ENCODE measurements at regions not wholly inside any gene's neighbourhood (a gene's known extent, or its start where the extent isn't known, plus 50 kb on each side); places are given as distances from the start of the nearest gene placed in this dataset.

- no peak overlapping the region for H3K27ac Mint-ChIP-seq
- CTCF ChIA-PET = interaction anchor here (1.7 kb wide), 1 partner anchor 292 kb away, joined by 11 read pairs; no protein-coding TSS in a partner anchor
- DNase-seq = no peak
- peaks cover 2% of the 10 kb centered on the region for H3K4me1 Mint-ChIP-seq
- POLR2A ChIA-PET = no interaction called here
- no peak overlapping the region for H3K4me3 Mint-ChIP-seq
- H3K36me3 Mint-ChIP-seq (ENCODE audit: low read depth) = no peaks in the 10 kb centered on the region
- peaks cover 20% of the 10 kb centered on the region for H3K27me3 Mint-ChIP-seq
- no peaks in the 10 kb centered on the region for H3K9me3 Mint-ChIP-seq
Measured at GRCh38 chr3:56994391-56994790, 66.1 kb upstream of the SPATA12 start.

- H3K4me3 Mint-ChIP-seq = no peak overlapping the region
- CTCF ChIA-PET = interaction anchor here (0.9 to 8.9 kb wide), 8 partner anchors 10 to 288 kb away, joined by 3 to 182 read pairs (median 6); partner anchors contain the start of gene ARHGEF3
- DNase-seq = no peak
- H3K27ac Mint-ChIP-seq = no peak overlapping the region
- H3K4me1 Mint-ChIP-seq = peaks cover 13% of the 10 kb centered on the region
- no peaks in the 10 kb centered on the region for H3K36me3 Mint-ChIP-seq (ENCODE audit: low read depth)
- peaks cover 20% of the 10 kb centered on the region for H3K27me3 Mint-ChIP-seq
- POLR2A ChIA-PET = interaction anchor here (0.7 to 5.1 kb wide), 3 partner anchors 190 to 295 kb away, joined by 3 to 30 read pairs (median 4); partner anchors contain the start of gene ARHGEF3
- H3K9me3 Mint-ChIP-seq = no peaks in the 10 kb centered on the region
Measured at GRCh38 chr3:56990641-56991015, 69.8 kb upstream of the SPATA12 start.

GRCh38 chr3:56989977-56990640, 70.4 kb upstream of the SPATA12 start:
- no peaks in the 10 kb centered on the region for H3K36me3 Mint-ChIP-seq (ENCODE audit: low read depth)
- no peaks in the 10 kb centered on the region for H3K9me3 Mint-ChIP-seq
- no peak overlapping the region for H3K4me3 Mint-ChIP-seq
- peaks cover 14% of the 10 kb centered on the region for H3K4me1 Mint-ChIP-seq
- CTCF ChIA-PET = interaction anchor here (0.9 to 8.9 kb wide), 16 partner anchors 9 to 287 kb away, joined by 3 to 182 read pairs (median 6); partner anchors contain the start of gene ARHGEF3
- POLR2A ChIA-PET = interaction anchor here (0.7 to 5.1 kb wide), 3 partner anchors 189 to 294 kb away, joined by 3 to 30 read pairs (median 4); partner anchors contain the start of gene ARHGEF3
- H3K27ac Mint-ChIP-seq = no peak overlapping the region
- DNase-seq = no peak
- H3K27me3 Mint-ChIP-seq = peaks cover 18% of the 10 kb centered on the region

GRCh38 chr3:56989169-56989976, 71.1 kb upstream of the SPATA12 start:
- ChIA-PET POLR2A (interaction anchor here (0.7 to 5.1 kb wide), 5 partner anchors 16 to 294 kb away, joined by 3 to 30 read pairs (median 4); partner anchors contain the start of gene ARHGEF3), CTCF (interaction anchor here (0.7 to 8.9 kb wide), 33 partner anchors 9 to 295 kb away, joined by 3 to 182 read pairs (median 5); partner anchors contain the start of gene ARHGEF3)
- peaks cover 14% of the 10 kb centered on the region for H3K4me1 Mint-ChIP-seq
- H3K36me3 Mint-ChIP-seq (ENCODE audit: low read depth) = no peaks in the 10 kb centered on the region
- peaks cover 16% of the 10 kb centered on the region for H3K27me3 Mint-ChIP-seq
- H3K9me3 Mint-ChIP-seq = no peaks in the 10 kb centered on the region
- H3K4me3 Mint-ChIP-seq = no peak overlapping the region
- no peak for DNase-seq
- no peak overlapping the region for H3K27ac Mint-ChIP-seq

GRCh38 chr3:56988458-56989168, 71.9 kb upstream of the SPATA12 start:
- ChIA-PET CTCF (interaction anchor here (0.6 to 8.9 kb wide), 33 partner anchors 8 to 294 kb away, joined by 3 to 182 read pairs (median 5); partner anchors contain the start of gene ARHGEF3), POLR2A (interaction anchor here (0.7 to 5.1 kb wide), 5 partner anchors 16 to 286 kb away, joined by 3 to 30 read pairs (median 6); partner anchors contain the start of gene ARHGEF3)
- Mint-ChIP-seq H3K27ac (no peak overlapping the region), H3K9me3 (no peaks in the 10 kb centered on the region), H3K4me1 (peaks cover 14% of the 10 kb centered on the region), H3K4me3 (no peak overlapping the region), H3K27me3 (peaks cover 16% of the 10 kb centered on the region), H3K36me3 (ENCODE audit: low read depth) (no peaks in the 10 kb centered on the region)
- DNase-seq = peak; percentile 69

GRCh38 chr3:56987238-56987895, 73.1 kb upstream of the SPATA12 start:
- Mint-ChIP-seq H3K36me3 (ENCODE audit: low read depth) (no peaks in the 10 kb centered on the region), H3K9me3 (no peaks in the 10 kb centered on the region), H3K4me1 (peaks cover 14% of the 10 kb centered on the region), H3K27me3 (peaks cover 16% of the 10 kb centered on the region), H3K4me3 (no peak overlapping the region), H3K27ac (no peak overlapping the region)
- ChIA-PET POLR2A (interaction anchor here (2.1 to 5.1 kb wide), 3 partner anchors 187 to 284 kb away, joined by 6 to 30 read pairs (median 16); partner anchors contain the start of gene ARHGEF3), CTCF (interaction anchor here (0.8 to 8.9 kb wide), 10 partner anchors 19 to 284 kb away, joined by 3 to 182 read pairs (median 10); partner anchors contain the start of gene ARHGEF3)
- no peak for DNase-seq

GRCh38 chr3:56986347-56986746, 74.1 kb upstream of the SPATA12 start:
- ChIA-PET CTCF (interaction anchor here (1.0 to 8.9 kb wide), 8 partner anchors 20 to 283 kb away, joined by 3 to 182 read pairs (median 11); partner anchors contain the start of gene ARHGEF3), POLR2A (interaction anchor here (2.1 to 5.1 kb wide), 2 partner anchors 186 to 282 kb away, joined by 6 to 30 read pairs; partner anchors contain the start of gene ARHGEF3)
- Mint-ChIP-seq H3K4me3 (no peak overlapping the region), H3K36me3 (ENCODE audit: low read depth) (no peaks in the 10 kb centered on the region), H3K27ac (no peak overlapping the region), H3K9me3 (no peaks in the 10 kb centered on the region), H3K27me3 (peaks cover 16% of the 10 kb centered on the region), H3K4me1 (peaks cover 18% of the 10 kb centered on the region)
- DNase-seq = no peak

GRCh38 chr3:56985878-56986277, 74.6 kb upstream of the SPATA12 start:
- POLR2A ChIA-PET = interaction anchor here (5.1 kb wide), 1 partner anchor 185 kb away, joined by 30 read pairs; the partner anchor contains the start of gene ARHGEF3
- Mint-ChIP-seq H3K4me3 (no peak overlapping the region), H3K27me3 (peaks cover 12% of the 10 kb centered on the region), H3K27ac (no peak overlapping the region), H3K9me3 (no peaks in the 10 kb centered on the region), H3K4me1 (peaks cover 22% of the 10 kb centered on the region), H3K36me3 (ENCODE audit: low read depth) (no peaks in the 10 kb centered on the region)
- no peak for DNase-seq
- CTCF ChIA-PET = interaction anchor here (1.0 to 8.9 kb wide), 3 partner anchors 20 to 283 kb away, joined by 4 to 182 read pairs (median 4); no protein-coding TSS in a partner anchor

GRCh38 chr3:56985460-56985859, 75.0 kb upstream of the SPATA12 start:
- H3K27me3 Mint-ChIP-seq = peaks cover 10% of the 10 kb centered on the region

GRCh38 chr3:56983427-56983826, 77.0 kb upstream of the SPATA12 start:
- no peak for DNase-seq
- H3K27me3 Mint-ChIP-seq = no peaks in the 10 kb centered on the region
- no peaks in the 10 kb centered on the region for H3K36me3 Mint-ChIP-seq (ENCODE audit: low read depth)
- no peak overlapping the region for H3K4me3 Mint-ChIP-seq
- ChIA-PET POLR2A (no interaction called here), CTCF (interaction anchor here (1.0 to 1.1 kb wide), 2 partner anchors 10 to 22 kb away, joined by 3 read pairs; no protein-coding TSS in a partner anchor)
- H3K27ac Mint-ChIP-seq = no peak overlapping the region
- H3K4me1 Mint-ChIP-seq = peaks cover 31% of the 10 kb centered on the region
- H3K9me3 Mint-ChIP-seq = no peaks in the 10 kb centered on the region

More at GRCh38 chr3:56985460-56985859, 75.0 kb upstream of the SPATA12 start:
- no peak for DNase-seq
- ChIA-PET CTCF (interaction anchor here (1.0 to 8.9 kb wide), 2 partner anchors 186 to 283 kb away, joined by 4 to 182 read pairs; no protein-coding TSS in a partner anchor), POLR2A (no interaction called here)
- H3K9me3 Mint-ChIP-seq = no peaks in the 10 kb centered on the region
- no peak overlapping the region for H3K4me3 Mint-ChIP-seq
- H3K4me1 Mint-ChIP-seq = peaks cover 26% of the 10 kb centered on the region
- no peak overlapping the region for H3K27ac Mint-ChIP-seq
- H3K36me3 Mint-ChIP-seq (ENCODE audit: low read depth) = no peaks in the 10 kb centered on the region

GRCh38 chr3:56981445-56982230, 78.8 kb upstream of the SPATA12 start:
- Mint-ChIP-seq H3K36me3 (ENCODE audit: low read depth) (no peaks in the 10 kb centered on the region), H3K9me3 (no peaks in the 10 kb centered on the region), H3K27ac (no peak overlapping the region), H3K27me3 (no peaks in the 10 kb centered on the region), H3K4me1 (peaks cover 28% of the 10 kb centered on the region), H3K4me3 (no peak overlapping the region)
- no peak for DNase-seq
- ChIA-PET CTCF (interaction anchor here (0.7 to 1.7 kb wide), 7 partner anchors 8 to 320 kb away, joined by 3 to 6 read pairs (median 5); no protein-coding TSS in a partner anchor), POLR2A (interaction anchor here (1.1 to 1.9 kb wide), 4 partner anchors 64 to 279 kb away, joined by 3 to 7 read pairs (median 4); no protein-coding TSS in a partner anchor)
